CD4-positive, alpha-beta T cell (primary cell): ENCODE measurements at regions not wholly inside any gene's neighbourhood (a gene's known extent, or its start where the extent isn't known, plus 50 kb on each side); places are given as distances from the start of the nearest gene placed in this dataset.

Experiments
- ATAC-seq: fragments of 200-7000 bp; cut with Tn5 transposase; one replicate; pipeline ENCODE4 v1.10.0; 2022; ENCODE audit warnings: mild to moderate bottlenecking; ENCODE audit not compliant: poor library complexity
- CTCF ChIA-PET: fragments of 350-600 bp; sonication (Branson Sonifier 250); formaldehyde crosslinking; loops from one replicate; lab custom pipeline; 2021; ENCODE audit warnings: antibody characterized with exemption, inconsistent platforms; lab: Charles Lee
- POLR2A ChIA-PET: fragments of 350-600 bp; sonication (Branson Sonifier 250); formaldehyde crosslinking; loops from one replicate; lab custom pipeline; 2021; ENCODE audit warnings: antibody characterized with exemption, inconsistent platforms; lab: Charles Lee
- DNase-seq, 14 experiments: peaks; one replicate each; pipeline ENCODE4 v3.0.0-alpha.2; 2013 to 2020; ENCODE audit warnings: mixed read lengths in 2 of 14
- H3K27ac ChIP-seq, 2 donors: one replicate each; pipeline versions ENCODE4 v1.5.1 to v1.7.0; 2013; ENCODE audit warnings: low read length in 2 of 2, low read depth in 1 of 2, mild to moderate bottlenecking in 1 of 2
- H3K27me3 ChIP-seq, 2 experiments: 1 replicate in 1 of 2; 2 replicates in 1 of 2; pipeline versions ENCODE4 v1.6.1 to v1.7.0; 2013; ENCODE audit warnings: low read length in 2 of 2, control low read depth in 1 of 2, mild to moderate bottlenecking in 1 of 2, moderate library complexity in 1 of 2; ENCODE audit not compliant: insufficient read depth in 2 of 2, control insufficient read depth in 1 of 2
- H3K36me3 ChIP-seq: one replicate; pipeline ENCODE4 v1.6.1; 2013; ENCODE audit warnings: low read length, control low read depth; ENCODE audit not compliant: insufficient read depth
- H3K4me1 ChIP-seq: one replicate; pipeline ENCODE4 v1.6.1; 2013; ENCODE audit warnings: low read length, control low read depth; ENCODE audit not compliant: insufficient read depth
- H3K4me3 ChIP-seq: one replicate; pipeline ENCODE4 v1.5.1; 2013; ENCODE audit warnings: mild to moderate bottlenecking, low read length, moderate library complexity
- H3K9me3 ChIP-seq, 2 experiments: 1 replicate in 1 of 2; 2 replicates in 1 of 2; pipeline versions ENCODE4 v1.6.1 to v1.7.0; 2013; ENCODE audit warnings: low read length in 2 of 2, mild to moderate bottlenecking in 2 of 2, control low read depth in 1 of 2, moderate library complexity in 1 of 2; ENCODE audit not compliant: control insufficient read depth in 1 of 2, insufficient read depth in 1 of 2
- H3K27ac Mint-ChIP-seq: one replicate; pipeline ENCODE4 v1.8.0; 2020; ENCODE audit warnings: mixed read lengths
- H3K27me3 Mint-ChIP-seq: one replicate; pipeline ENCODE4 v1.8.0; 2021; ENCODE audit warnings: mixed read lengths
- H3K36me3 Mint-ChIP-seq: one replicate; pipeline ENCODE4 v1.8.0; 2021; ENCODE audit warnings: low read depth, mixed read lengths
- H3K4me1 Mint-ChIP-seq: one replicate; pipeline ENCODE4 v1.8.0; 2021; ENCODE audit warnings: low read depth, mixed read lengths
- H3K4me3 Mint-ChIP-seq: one replicate; pipeline ENCODE4 v1.8.0; 2020; ENCODE audit warnings: mild to moderate bottlenecking, mixed read lengths
- H3K9me3 Mint-ChIP-seq: one replicate; pipeline ENCODE4 v1.8.0; 2020; ENCODE audit warnings: mixed read lengths
- CTCF ChIP-seq: fragments of 200-600 bp; IDR thresholded peaks from one replicate; pipeline ENCODE4 v1.8.0; 2022; ENCODE audit warnings: antibody characterized with exemption, mild to moderate bottlenecking
- intact Hi-C, 2 experiments: fragments of 100-400 bp; cut with DNase I in 1 of 2; cut with micrococcal nuclease in 1 of 2; formaldehyde crosslinking; loops; one replicate each; pipeline versions ENCODE4 v1.15.1 to v1.9.0; 2023 to 2025; cut with DNase I, micrococcal nuclease

GRCh38 chr2:7368211-7368610 is 451.0 kb downstream of the RNF144A start:
- H3K27ac Mint-ChIP-seq = no peak overlapping the region
- CTCF ChIA-PET = no interaction called here
- POLR2A ChIA-PET = no interaction called here
- H3K27me3 Mint-ChIP-seq = peaks cover 4% of the 10 kb centered on the region
- intact Hi-C loops = no loop called here
- Histone ChIP-seq H3K27me3 (no peaks in the 10 kb centered on the region), H3K36me3 (no peaks in the 10 kb centered on the region), H3K9me3 (no peaks in the 10 kb centered on the region), H3K4me3 (no peak overlapping the region), H3K27ac (no peak overlapping the region), H3K4me1 (no peaks in the 10 kb centered on the region)
- TF ChIP-seq CTCF = no peak
- H3K4me3 Mint-ChIP-seq = no peak overlapping the region
- DNase-seq = no peak
- no peak for ATAC-seq
- H3K9me3 Mint-ChIP-seq = peaks cover 7% of the 10 kb centered on the region
- H3K36me3 Mint-ChIP-seq = no peaks in the 10 kb centered on the region
- H3K4me1 Mint-ChIP-seq = no peaks in the 10 kb centered on the region

GRCh38 chr2:7373156-7373555 is 455.9 kb downstream of the RNF144A start:
- Histone ChIP-seq H3K27ac (no peak overlapping the region), H3K4me1 (no peaks in the 10 kb centered on the region), H3K9me3 (no peaks in the 10 kb centered on the region), H3K27me3 (no peaks in the 10 kb centered on the region), H3K4me3 (no peak overlapping the region), H3K36me3 (no peaks in the 10 kb centered on the region)
- Mint-ChIP-seq H3K4me1 (no peaks in the 10 kb centered on the region), H3K9me3 (peaks cover 6% of the 10 kb centered on the region), H3K27ac (no peak overlapping the region), H3K36me3 (no peaks in the 10 kb centered on the region), H3K4me3 (no peak overlapping the region), H3K27me3 (no peaks in the 10 kb centered on the region)
- TF ChIP-seq CTCF = no peak
- intact Hi-C loops = no loop called here
- ChIA-PET POLR2A (no interaction called here), CTCF (no interaction called here)
- ATAC-seq = no peak
- DNase-seq = no peak

GRCh38 chr2:7375901-7376300 is 458.7 kb downstream of the RNF144A start:
- POLR2A ChIA-PET = no interaction called here
- Histone ChIP-seq H3K4me1 (no peaks in the 10 kb centered on the region), H3K9me3 (no peaks in the 10 kb centered on the region), H3K4me3 (no peak overlapping the region), H3K36me3 (no peaks in the 10 kb centered on the region), H3K27ac (no peak overlapping the region), H3K27me3 (no peaks in the 10 kb centered on the region)
- no peak overlapping the region for H3K27ac Mint-ChIP-seq
- H3K4me1 Mint-ChIP-seq = no peaks in the 10 kb centered on the region
- DNase-seq = no peak
- ATAC-seq = no peak
- CTCF ChIA-PET = no interaction called here
- H3K36me3 Mint-ChIP-seq = no peaks in the 10 kb centered on the region
- H3K27me3 Mint-ChIP-seq = no peaks in the 10 kb centered on the region
- intact Hi-C loops = no loop called here
- TF ChIP-seq CTCF = no peak
- no peak overlapping the region for H3K4me3 Mint-ChIP-seq
- peaks cover 2% of the 10 kb centered on the region for H3K9me3 Mint-ChIP-seq
